HEK293T (cell line): ENCODE measurements at regions not wholly inside any gene's neighbourhood (a gene's known extent, or its start where the extent isn't known, plus 50 kb on each side); places are given as distances from the start of the nearest gene placed in this dataset.

Source experiments
- CTCF ChIA-PET: fragments of 350-600 bp; formaldehyde crosslinking; extraction: SDS; loops from one replicate; lab custom pipeline; 2021; ENCODE audit warnings: antibody characterized with exemption, inconsistent platforms; lab: Yijun Ruan, JAX
- POLR2A ChIA-PET: fragments of 350-600 bp; formaldehyde crosslinking; extraction: SDS; loops from one replicate; lab custom pipeline; 2020; ENCODE audit warnings: antibody characterized with exemption, inconsistent platforms; lab: Yijun Ruan, JAX
- DNase-seq: peaks from one replicate; pipeline ENCODE4 v3.0.0; 2012; ENCODE audit warnings: mixed read lengths; ENCODE audit errors: extremely low spot score
- ARNT ChIP-seq: fragments of 450-650 bp; IDR thresholded peaks from 2 replicates; pipeline ENCODE4 v1.6.1; 2017; ENCODE audit warnings: mild to moderate bottlenecking
- BHLHE40 ChIP-seq: fragments of 450-650 bp; IDR thresholded peaks from 2 replicates; pipeline ENCODE4 v1.6.1; 2016; ENCODE audit warnings: mild to moderate bottlenecking, moderate library complexity, borderline replicate concordance
- CTBP1 ChIP-seq: fragments of 450-650 bp; IDR thresholded peaks from 2 replicates; pipeline ENCODE4 v1.6.1; 2016; ENCODE audit warnings: borderline replicate concordance
- ELF4 ChIP-seq: fragments of 450-650 bp; IDR thresholded peaks from 2 replicates; pipeline ENCODE4 v1.6.1; 2017; ENCODE audit warnings: antibody characterized with exemption
- FOXA1 ChIP-seq: fragments of 450-650 bp; IDR thresholded peaks from 2 replicates; pipeline ENCODE4 v1.6.1; 2016; ENCODE audit warnings: mild to moderate bottlenecking
- FOXK2 ChIP-seq: fragments of 450-650 bp; IDR thresholded peaks from 2 replicates; pipeline ENCODE4 v1.6.1; 2016; ENCODE audit warnings: mild to moderate bottlenecking
- FOXM1 ChIP-seq: fragments of 450-650 bp; IDR thresholded peaks from 2 replicates; pipeline ENCODE4 v1.6.1; 2017; ENCODE audit warnings: mild to moderate bottlenecking, borderline replicate concordance
- HDGF ChIP-seq: fragments of 450-650 bp; IDR thresholded peaks from 2 replicates; pipeline ENCODE4 v1.6.1; 2017; ENCODE audit warnings: antibody characterized with exemption, borderline replicate concordance
- L3MBTL2 ChIP-seq: fragments of 450-650 bp; conservative IDR thresholded peaks from 2 replicates; pipeline ENCODE4 v1.6.1; 2016; ENCODE audit warnings: mild to moderate bottlenecking
- LEF1 ChIP-seq: fragments of 450-650 bp; IDR thresholded peaks from 2 replicates; pipeline ENCODE4 v1.6.1; 2017; ENCODE audit warnings: mild to moderate bottlenecking, borderline replicate concordance
- NFRKB ChIP-seq: fragments of 450-650 bp; IDR thresholded peaks from 2 replicates; pipeline ENCODE4 v1.6.1; 2016; ENCODE audit warnings: mild to moderate bottlenecking, moderate library complexity
- SP1 ChIP-seq: fragments of 450-650 bp; IDR thresholded peaks from 2 replicates; pipeline ENCODE4 v1.6.1; 2017
- SUZ12 ChIP-seq: fragments of 450-650 bp; IDR thresholded peaks from 2 replicates; pipeline ENCODE4 v1.6.1; 2016; ENCODE audit warnings: mild to moderate bottlenecking
- TARDBP ChIP-seq: fragments of 450-650 bp; IDR thresholded peaks from 2 replicates; pipeline ENCODE4 v1.6.1; 2016
- ZNF384 ChIP-seq: fragments of 450-650 bp; IDR thresholded peaks from 2 replicates; pipeline ENCODE4 v1.6.1; 2016
- TF ChIP-seq, protein P1 (sequence below): fragments of 450-650 bp; IDR thresholded peaks from 2 replicates; pipeline ENCODE4 v1.6.1; 2016

DNA sequence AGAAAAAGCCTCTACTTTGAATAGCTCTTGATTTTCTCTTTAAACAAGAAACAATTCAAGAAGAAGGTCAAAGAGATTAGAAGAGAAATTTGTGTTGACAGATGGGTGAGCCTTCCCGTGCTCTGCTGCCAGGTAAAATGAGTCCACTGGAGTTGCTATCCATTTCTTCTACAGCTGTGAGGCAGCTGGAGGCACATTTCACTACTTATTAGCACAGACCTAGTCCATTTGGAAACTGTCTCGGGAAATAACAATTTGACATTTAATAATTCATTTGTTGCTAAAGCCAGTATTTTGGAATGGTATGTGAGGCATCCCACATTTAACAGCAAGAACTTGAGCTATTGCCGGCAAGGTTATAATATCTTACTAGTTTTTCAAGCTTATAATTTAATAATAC lies 396.8 kb upstream of the GRIA3 start:
- no peak for DNase-seq
- ChIA-PET CTCF (no interaction called here), POLR2A (no interaction called here)
- no peak for TF ChIP-seq L3MBTL2
- TF ChIP-seq HDGF = no peak
- TF ChIP-seq ZNF384 = no peak
- no peak for TF ChIP-seq ELF4
- TF ChIP-seq FOXK2 = no peak
- no peak for TF ChIP-seq SUZ12
- no peak for TF ChIP-seq ARNT
- no peak for TF ChIP-seq FOXM1
- TF ChIP-seq BHLHE40 = no peak
- TF ChIP-seq, protein P1, sequence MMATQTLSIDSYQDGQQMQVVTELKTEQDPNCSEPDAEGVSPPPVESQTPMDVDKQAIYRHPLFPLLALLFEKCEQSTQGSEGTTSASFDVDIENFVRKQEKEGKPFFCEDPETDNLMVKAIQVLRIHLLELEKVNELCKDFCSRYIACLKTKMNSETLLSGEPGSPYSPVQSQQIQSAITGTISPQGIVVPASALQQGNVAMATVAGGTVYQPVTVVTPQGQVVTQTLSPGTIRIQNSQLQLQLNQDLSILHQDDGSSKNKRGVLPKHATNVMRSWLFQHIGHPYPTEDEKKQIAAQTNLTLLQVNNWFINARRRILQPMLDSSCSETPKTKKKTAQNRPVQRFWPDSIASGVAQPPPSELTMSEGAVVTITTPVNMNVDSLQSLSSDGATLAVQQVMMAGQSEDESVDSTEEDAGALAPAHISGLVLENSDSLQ = no peak
- TF ChIP-seq LEF1 = no peak

DNA sequence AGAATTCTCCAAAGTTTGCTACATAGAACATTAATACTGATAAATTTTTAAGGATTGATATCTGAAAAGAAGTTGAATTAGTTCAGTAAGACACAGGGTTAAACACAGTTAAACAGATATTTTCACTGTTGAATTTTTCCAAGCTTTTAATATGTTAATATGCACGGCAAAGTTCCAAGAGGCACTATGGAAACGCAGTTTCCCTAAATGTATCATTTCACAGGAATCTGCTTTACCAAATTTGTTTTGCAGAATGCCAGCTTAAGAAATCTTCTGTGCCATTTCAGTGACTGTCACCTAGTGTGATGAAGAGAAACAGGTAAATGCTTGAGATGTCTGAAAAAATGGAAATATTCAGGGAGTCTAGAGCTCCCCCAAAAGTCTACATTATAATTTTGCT lies 395.9 kb upstream of the GRIA3 start:
- no peak for DNase-seq
- POLR2A ChIA-PET = no interaction called here
- TF ChIP-seq NFRKB = no peak
- no peak for TF ChIP-seq FOXM1
- TF ChIP-seq, protein P1 = no peak
- TF ChIP-seq TARDBP = no peak
- TF ChIP-seq HDGF = no peak
- TF ChIP-seq FOXK2 = no peak
- TF ChIP-seq BHLHE40 = no peak
- no peak for TF ChIP-seq SP1
- TF ChIP-seq FOXA1 = no peak
- no peak for TF ChIP-seq ZNF384
- no peak for TF ChIP-seq CTBP1
- CTCF ChIA-PET = no interaction called here

DNA sequence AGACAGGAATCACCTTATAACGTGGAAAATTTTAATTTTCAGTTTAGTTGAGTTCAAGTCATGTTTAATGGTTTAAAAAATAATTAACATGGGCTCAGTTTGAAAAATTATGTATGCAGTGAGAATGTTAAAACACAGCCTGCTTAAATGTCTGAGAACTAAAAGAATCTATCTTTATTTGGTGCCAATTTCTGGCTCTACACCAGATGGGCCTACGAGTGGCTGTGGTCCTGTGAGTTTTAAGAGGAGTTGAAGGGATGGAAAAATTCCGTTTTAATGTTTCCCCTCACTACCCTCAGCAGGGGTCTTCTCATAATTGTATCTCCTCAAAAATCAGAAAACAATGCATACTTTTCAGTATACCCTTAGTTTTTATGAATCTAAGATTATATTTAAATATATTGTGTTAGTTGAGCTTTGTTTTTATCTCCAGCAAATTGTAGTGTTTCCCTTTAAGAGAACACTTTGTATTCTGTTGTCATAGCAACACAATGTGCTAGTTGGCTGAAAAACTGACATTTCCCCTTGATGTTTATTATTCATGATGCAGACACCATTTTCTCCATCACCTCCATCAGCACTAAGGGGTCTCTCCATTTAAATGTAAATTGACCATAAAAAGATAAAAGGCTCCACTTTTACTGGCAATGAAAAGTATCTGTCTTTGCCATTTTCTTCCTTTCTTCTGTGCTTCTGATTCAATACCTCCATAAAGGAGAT lies 393.5 kb upstream of the GRIA3 start:
- DNase-seq = no peak
- CTCF ChIA-PET = no interaction called here
- TF ChIP-seq TARDBP (no peak), ZNF384 (no peak), FOXK2 (no peak)
- POLR2A ChIA-PET = no interaction called here

DNA sequence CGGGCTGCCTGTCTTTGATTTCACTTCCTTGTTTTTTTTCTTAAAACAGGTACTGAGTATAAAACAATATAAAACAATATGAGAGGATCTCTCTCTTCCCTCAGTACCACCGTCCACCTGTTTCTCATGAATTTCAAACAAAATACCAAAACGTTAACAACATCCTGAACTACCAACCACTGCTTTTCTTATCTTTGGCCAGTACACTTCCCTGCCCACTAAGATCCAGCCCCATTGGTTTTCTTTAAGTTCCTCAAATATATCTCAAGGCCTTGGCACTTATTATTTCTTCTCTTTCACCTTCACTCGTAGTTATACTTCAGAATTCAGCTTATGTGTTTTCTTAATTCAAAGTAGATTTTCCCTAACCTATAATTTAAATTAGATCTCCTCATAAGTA lies 370.2 kb upstream of the GRIA3 start:
- CTCF ChIA-PET = no interaction called here
- TF ChIP-seq TARDBP (no peak), ARNT (no peak), SUZ12 (no peak), FOXA1 (no peak), BHLHE40 (no peak), CTBP1 (no peak), FOXK2 (no peak), HDGF (no peak), SP1 (no peak), ELF4 (no peak), L3MBTL2 (no peak), FOXM1 (no peak), LEF1 (no peak), NFRKB (no peak), ZNF384 (no peak)
- TF ChIP-seq, protein P1 = no peak
- no peak for DNase-seq
- POLR2A ChIA-PET = no interaction called here

DNA sequence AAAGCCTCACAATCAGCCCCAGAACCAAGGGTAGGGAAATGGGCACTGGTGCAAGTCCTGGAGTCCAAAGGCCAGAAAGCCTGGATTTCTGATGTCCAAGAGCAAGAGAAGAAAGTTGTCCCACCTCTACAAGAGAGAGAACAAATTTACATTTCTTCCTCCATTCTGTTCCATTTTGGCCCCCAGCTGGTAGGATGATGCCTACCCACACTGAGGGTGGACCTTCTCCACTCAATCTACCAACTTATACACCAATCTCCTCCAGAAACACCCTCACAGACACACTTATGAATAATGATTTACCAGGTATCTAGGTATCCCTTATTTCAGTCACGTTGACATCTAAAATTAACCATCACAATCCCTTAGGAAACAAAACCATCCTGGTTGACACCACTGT lies 367.8 kb upstream of the GRIA3 start:
- DNase-seq = no peak
- ChIA-PET CTCF (no interaction called here), POLR2A (no interaction called here)
- TF ChIP-seq NFRKB = no peak
- no peak for TF ChIP-seq SUZ12
- no peak for TF ChIP-seq SP1
- no peak for TF ChIP-seq ZNF384
- no peak for TF ChIP-seq FOXK2
- no peak for TF ChIP-seq BHLHE40
- TF ChIP-seq L3MBTL2 = no peak
- no peak for TF ChIP-seq ELF4
- TF ChIP-seq LEF1 = no peak
- TF ChIP-seq TARDBP = no peak
- no peak for TF ChIP-seq ARNT

DNA sequence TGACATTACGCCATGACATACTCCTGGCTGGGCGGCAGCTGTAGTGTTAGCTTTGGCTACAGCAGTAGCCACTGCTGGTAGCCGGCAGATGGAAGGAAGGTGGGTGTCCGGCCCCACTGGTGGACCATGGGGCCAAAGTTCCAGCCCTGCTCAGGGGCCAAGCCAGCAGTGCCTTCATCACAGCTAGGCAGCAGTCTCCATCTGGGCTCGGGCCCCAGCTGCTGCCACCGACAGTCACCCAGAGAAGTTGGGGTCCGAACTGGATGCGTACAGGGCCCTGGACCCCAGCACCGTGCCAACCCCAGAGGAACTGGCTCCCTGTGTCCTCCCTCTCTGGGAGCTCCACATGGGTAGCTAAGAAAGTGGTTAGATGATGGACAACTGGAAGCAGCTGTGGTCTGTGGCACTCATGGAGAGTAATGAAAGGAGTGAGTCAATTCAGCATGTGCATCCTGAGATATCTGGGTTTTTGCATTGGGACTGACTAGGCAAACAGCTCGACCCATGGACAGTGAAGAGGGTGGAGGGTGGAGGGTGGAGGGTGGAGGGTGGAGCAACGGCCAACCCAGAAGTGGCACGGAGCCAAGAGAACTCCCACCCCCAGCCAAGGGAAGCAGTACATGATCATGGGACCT lies 366.6 kb upstream of the GRIA3 start:
- ChIA-PET POLR2A (no interaction called here), CTCF (no interaction called here)
- DNase-seq = no peak
- no peak for TF ChIP-seq BHLHE40
- TF ChIP-seq FOXA1 = no peak
- TF ChIP-seq NFRKB = no peak
- no peak for TF ChIP-seq SP1
- TF ChIP-seq ELF4 = no peak
- no peak for TF ChIP-seq CTBP1
- TF ChIP-seq TARDBP = no peak
- TF ChIP-seq, protein P1 = no peak
- TF ChIP-seq ARNT = no peak
- no peak for TF ChIP-seq HDGF
